ENCODE measurements at regions not wholly inside any gene's neighbourhood (a gene's known extent, or its start where the extent isn't known, plus 50 kb on each side); places are given as distances from the start of the nearest gene placed in this dataset.

- DNase-seq: no peak
Observed at GRCh38 chr3:189118896-189119295, 52.9 kb upstream of the TPRG1 start.

- DNase-seq: no peak
Observed at GRCh38 chr3:189119950-189120349, 51.8 kb upstream of the TPRG1 start.

GRCh38 chr3:189121092-189121491 lies 50.7 kb upstream of the TPRG1 start:
- DNase-seq: no peak

All from activated T-cell treated with anti-CD3 and anti-CD28 coated beads for 4 hours (primary cell).